ENCODE measurements at regions not wholly inside any gene's neighbourhood (a gene's known extent, or its start where the extent isn't known, plus 50 kb on each side); places are given as distances from the start of the nearest gene placed in this dataset.

DNA sequence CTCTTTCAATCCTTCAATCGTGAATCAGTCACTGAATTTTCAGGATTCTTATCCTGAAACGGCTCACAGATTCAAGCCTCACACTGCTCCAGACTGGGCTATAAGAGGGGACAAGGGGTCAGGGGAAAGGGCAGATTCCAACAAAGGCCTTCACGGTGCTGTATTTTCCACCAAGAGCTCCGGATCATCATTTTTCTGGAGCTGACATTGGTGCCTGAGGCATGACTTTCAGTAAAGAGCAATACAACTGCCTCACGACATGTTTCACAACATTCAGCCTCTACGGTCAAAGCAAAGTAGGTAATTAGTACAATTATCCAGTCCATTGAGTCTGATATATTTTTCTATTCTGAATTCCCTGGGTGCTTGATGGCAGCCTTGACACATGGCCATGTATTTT, 185.0 kb upstream of the PRICKLE2 start:
- no peak for DNase-seq (ENCODE audit: low read depth)
- TF ChIP-seq, protein P1, sequence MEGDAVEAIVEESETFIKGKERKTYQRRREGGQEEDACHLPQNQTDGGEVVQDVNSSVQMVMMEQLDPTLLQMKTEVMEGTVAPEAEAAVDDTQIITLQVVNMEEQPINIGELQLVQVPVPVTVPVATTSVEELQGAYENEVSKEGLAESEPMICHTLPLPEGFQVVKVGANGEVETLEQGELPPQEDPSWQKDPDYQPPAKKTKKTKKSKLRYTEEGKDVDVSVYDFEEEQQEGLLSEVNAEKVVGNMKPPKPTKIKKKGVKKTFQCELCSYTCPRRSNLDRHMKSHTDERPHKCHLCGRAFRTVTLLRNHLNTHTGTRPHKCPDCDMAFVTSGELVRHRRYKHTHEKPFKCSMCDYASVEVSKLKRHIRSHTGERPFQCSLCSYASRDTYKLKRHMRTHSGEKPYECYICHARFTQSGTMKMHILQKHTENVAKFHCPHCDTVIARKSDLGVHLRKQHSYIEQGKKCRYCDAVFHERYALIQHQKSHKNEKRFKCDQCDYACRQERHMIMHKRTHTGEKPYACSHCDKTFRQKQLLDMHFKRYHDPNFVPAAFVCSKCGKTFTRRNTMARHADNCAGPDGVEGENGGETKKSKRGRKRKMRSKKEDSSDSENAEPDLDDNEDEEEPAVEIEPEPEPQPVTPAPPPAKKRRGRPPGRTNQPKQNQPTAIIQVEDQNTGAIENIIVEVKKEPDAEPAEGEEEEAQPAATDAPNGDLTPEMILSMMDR (IDR thresholded peaks at IDR 0.05; ENCODE audit: insufficient read depth, low read length), result no peak

DNA sequence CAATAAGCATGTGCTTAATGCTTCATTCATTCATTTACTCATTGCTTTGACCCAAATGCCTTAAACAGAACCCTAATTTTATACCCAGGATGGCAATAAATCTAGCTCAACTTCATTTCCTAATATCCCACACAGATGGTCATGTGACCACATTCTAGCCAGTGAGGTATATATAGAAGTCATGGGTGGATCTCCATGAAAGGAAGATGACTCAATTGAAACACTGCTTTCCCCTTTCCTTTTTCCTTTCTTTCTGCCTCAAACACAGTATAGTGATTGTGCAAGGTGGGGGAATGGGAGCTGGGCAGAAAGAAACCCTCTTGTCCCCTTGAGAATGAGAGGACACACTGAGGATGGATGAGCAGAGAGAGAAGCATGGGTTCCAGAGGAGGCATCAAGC, 183.5 kb upstream of the PRICKLE2 start:
- TF ChIP-seq, protein P1 (IDR thresholded peaks at IDR 0.05; ENCODE audit: insufficient read depth, low read length), result no peak
- peak; percentile 37 for DNase-seq (ENCODE audit: low read depth)
- H3K4me3 ChIP-seq (ENCODE audit: low read depth, low read length), result no peak overlapping the region

More for the DNA sequence above, 185.0 kb upstream of the PRICKLE2 start:
- H3K4me3 ChIP-seq (ENCODE audit: low read depth, low read length), result no peak overlapping the region

DNA sequence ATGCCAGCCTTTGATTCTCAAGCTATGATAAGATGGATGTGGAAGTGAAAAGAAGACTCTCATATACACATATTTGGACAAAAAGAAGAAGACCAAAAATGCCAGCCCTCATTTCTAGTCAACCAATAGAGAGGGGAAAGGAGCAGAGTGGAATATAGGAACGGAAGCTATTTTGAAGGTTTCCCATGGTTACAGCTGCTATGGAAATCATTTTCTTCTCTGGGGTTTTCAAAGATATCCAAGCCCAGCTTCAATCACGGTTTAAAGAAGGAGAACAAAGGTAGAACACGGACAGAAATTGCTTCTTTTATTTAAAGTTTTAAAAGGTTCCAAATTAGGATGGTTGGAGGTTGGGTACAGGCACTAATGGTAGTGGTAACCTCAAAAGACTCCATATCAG, 181.0 kb upstream of the PRICKLE2 start:
- H3K4me3 ChIP-seq (ENCODE audit: low read depth, low read length), result no peak overlapping the region
- no peak for DNase-seq (ENCODE audit: low read depth)
- TF ChIP-seq, protein P1 (IDR thresholded peaks at IDR 0.05; ENCODE audit: insufficient read depth, low read length), result no peak

DNA sequence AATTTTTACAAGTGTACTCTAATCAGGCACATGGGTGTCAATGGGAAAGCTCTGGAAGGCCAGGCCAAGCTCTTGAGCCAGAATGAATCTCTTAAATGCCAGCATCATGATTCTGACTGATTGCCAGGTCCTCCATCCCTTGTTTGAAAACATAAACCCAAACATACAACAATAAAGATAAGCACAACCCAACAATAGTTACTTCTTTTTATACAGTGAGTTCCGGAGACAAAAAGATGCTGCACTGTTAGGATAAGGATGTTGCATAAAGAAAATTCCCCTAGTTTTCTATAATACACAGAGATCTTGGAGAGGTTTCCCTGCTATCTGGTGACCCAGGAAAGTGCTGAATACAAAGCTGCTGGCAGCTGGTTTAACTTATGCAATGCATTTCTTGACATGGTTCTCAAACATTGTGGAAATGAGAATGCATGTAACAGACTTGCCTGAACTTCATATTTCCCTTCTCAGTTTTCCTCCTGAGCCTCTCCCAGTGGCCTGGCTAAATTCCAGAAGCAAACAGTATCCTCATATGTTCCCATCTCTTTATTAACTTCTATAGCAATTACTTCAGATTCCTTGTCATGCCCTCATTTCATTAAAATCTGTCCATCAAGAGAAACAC, 180.1 kb upstream of the PRICKLE2 start:
- TF ChIP-seq, protein P1 (IDR thresholded peaks at IDR 0.05; ENCODE audit: insufficient read depth, low read length), result no peak
- DNase-seq (ENCODE audit: low read depth), result peak; percentile 69
- H3K4me3 ChIP-seq (ENCODE audit: low read depth, low read length), result no peak overlapping the region

DNA sequence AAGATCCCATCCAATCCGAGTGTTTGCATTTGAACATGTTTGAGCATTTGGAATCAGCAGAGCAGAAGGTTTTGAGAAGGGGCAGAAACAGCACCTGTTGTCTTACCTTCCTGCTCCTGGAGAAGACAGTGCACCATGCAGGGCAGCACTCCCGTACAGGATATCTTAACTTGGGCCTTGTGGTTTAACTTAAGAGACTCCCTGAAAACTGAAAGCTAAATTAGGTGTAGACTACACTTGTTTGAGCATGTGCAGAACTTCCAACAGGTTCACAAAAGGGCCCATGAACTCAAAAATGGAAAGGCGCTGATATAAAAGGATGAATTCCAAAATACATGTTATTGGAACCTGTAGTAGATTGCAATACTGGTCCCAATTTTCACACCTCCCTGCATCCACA, 175.4 kb upstream of the PRICKLE2 start:
- H3K4me3 ChIP-seq (ENCODE audit: low read depth, low read length), result no peak overlapping the region
- TF ChIP-seq, protein P1 (IDR thresholded peaks at IDR 0.05; ENCODE audit: insufficient read depth, low read length), result no peak
- DNase-seq (ENCODE audit: low read depth), result no peak

DNA sequence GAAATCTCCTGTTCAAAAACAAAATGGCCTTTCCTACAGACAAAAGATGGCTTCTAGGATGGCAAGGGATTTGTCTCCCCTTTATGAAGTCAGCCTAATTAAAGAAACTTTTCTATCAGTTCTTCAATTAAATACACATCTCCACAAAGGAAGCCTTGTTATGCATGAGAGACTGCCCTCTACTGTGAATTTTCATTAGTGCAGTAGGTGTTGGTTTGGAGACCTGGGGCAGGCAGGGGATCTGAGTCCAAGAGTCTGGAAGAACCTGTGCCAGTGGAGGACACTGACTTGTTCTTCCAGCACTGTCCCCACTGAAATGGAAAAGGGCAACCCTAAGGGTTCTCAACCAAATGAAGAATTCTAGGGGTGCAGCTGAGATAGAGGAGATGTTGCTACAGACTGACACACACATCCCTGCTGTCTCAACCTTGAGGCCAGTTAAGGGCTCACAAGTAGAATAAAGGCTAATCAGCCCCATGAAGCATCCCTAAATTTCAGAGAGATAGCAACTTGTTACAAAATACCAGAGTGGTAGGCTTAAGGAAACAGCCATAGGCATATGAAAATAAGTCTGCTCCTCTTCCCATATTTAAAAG, 174.0 kb upstream of the PRICKLE2 start:
- no peak overlapping the region for H3K4me3 ChIP-seq (ENCODE audit: low read depth, low read length)
- DNase-seq (ENCODE audit: low read depth), result peak; percentile 79
- TF ChIP-seq, protein P1 (IDR thresholded peaks at IDR 0.05; ENCODE audit: insufficient read depth, low read length), result peak; percentile 81

Data from fibroblast of the aortic adventitia (primary cell).